Lower leg skin (tissue), 4 donors: ENCODE measurements at regions not wholly inside any gene's neighbourhood (a gene's known extent, or its start where the extent isn't known, plus 50 kb on each side); places are given as distances from the start of the nearest gene placed in this dataset.

Source experiments
- DNase-seq, 2 donors: peaks; one replicate each; pipeline ENCODE4 v3.0.0-alpha.2; 2019; ENCODE audit warnings: low spot score in 2 of 2
- H3K4me3 ChIP-seq: fragments of 200-600 bp; sonication (generic); 2 replicates; pipeline ENCODE4 v1.5.1; 2017; ENCODE audit warnings: mild to moderate bottlenecking, low read depth; ENCODE audit not compliant: poor library complexity, severe bottlenecking
- POLR2A ChIP-seq, 2 donors: fragments of 450-650 bp; IDR thresholded peaks; one replicate each; pipeline ENCODE4 v1.6.1; 2016 to 2017; ENCODE audit warnings: antibody characterized with exemption in 2 of 2, mild to moderate bottlenecking in 1 of 2, moderate library complexity in 1 of 2
- WGBS, 2 donors: methylation state at CpG; one replicate each; pipeline ENCODE4 v1.1.5; 2018; 5-methylcytosine and 5-hydroxymethylcytosine counted together
- intact Hi-C: fragments of 100-400 bp; cut with DNase I; formaldehyde crosslinking; loops from one replicate; pipeline ENCODE4 v1.15.0; 2023; ENCODE audit warnings: low total_unique reads
- TF ChIP-seq, protein P1 (sequence below), 3 donors: fragments of 450-650 bp; IDR thresholded peaks; one replicate each; pipeline ENCODE4 v1.5.1; 2016; ENCODE audit warnings: antibody characterized with exemption in 3 of 3, mild to moderate bottlenecking in 3 of 3, moderate library complexity in 2 of 3

GRCh38 chr6:170160628-170161611 is 130.0 kb downstream of the DLL1 start:
- H3K4me3 ChIP-seq = no peak overlapping the region
- WGBS, 2 donors = 87 to 90% methylated on average over 19 to 27 of the region's 27 CpGs
- no peak for DNase-seq
- intact Hi-C loops = no loop called here
- TF ChIP-seq, protein P1, sequence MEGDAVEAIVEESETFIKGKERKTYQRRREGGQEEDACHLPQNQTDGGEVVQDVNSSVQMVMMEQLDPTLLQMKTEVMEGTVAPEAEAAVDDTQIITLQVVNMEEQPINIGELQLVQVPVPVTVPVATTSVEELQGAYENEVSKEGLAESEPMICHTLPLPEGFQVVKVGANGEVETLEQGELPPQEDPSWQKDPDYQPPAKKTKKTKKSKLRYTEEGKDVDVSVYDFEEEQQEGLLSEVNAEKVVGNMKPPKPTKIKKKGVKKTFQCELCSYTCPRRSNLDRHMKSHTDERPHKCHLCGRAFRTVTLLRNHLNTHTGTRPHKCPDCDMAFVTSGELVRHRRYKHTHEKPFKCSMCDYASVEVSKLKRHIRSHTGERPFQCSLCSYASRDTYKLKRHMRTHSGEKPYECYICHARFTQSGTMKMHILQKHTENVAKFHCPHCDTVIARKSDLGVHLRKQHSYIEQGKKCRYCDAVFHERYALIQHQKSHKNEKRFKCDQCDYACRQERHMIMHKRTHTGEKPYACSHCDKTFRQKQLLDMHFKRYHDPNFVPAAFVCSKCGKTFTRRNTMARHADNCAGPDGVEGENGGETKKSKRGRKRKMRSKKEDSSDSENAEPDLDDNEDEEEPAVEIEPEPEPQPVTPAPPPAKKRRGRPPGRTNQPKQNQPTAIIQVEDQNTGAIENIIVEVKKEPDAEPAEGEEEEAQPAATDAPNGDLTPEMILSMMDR (IDR thresholded peaks at IDR 0.05) = no peak
- no peak for TF ChIP-seq POLR2A (IDR thresholded peaks at IDR 0.05)

DNA sequence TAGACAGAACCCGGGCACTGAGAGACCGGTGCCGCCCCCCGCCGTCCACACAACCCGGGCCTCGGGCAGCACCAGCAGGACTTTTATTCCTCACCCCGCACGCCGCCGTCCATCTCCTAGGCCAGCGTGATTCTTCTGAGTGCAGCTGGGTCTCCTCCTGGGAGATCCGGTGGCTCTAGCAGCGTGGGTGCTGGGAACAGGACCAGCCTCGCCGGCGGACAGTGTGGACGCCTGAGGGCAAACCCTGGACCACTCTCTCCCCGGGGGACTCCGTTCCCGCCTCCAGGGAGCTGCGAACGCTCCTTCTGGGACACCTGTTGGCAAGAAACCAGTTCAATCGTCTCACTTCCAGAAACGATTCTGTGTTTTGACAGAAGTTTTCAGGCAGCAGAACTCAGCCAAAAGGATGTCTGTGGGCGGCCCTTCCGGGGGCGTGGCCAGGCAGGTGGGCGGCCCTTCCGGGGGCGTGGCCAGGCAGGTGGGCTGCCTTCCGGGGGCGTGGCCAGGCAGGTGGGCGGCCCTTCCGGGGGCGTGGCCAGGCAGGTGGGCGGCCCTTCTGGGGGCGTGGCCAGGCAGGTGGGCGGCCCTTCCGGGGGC is 130.7 kb downstream of the DLL1 start:
- intact Hi-C loops = no loop called here
- TF ChIP-seq, protein P1 (IDR thresholded peaks at IDR 0.05) = no peak
- no peak for TF ChIP-seq POLR2A (IDR thresholded peaks at IDR 0.05)
- WGBS, 2 donors = 89 to 91% methylated on average over 27 to 40 of the region's 40 CpGs
- no peak for DNase-seq
- H3K4me3 ChIP-seq = no peak overlapping the region

GRCh38 chr6:170159022-170159965 is 131.6 kb downstream of the DLL1 start:
- intact Hi-C loops = no loop called here
- TF ChIP-seq POLR2A (IDR thresholded peaks at IDR 0.05) = no peak
- TF ChIP-seq, protein P1 (IDR thresholded peaks at IDR 0.05) = no peak
- 83 to 89% methylated on average over 43 to 47 of the region's 53 CpGs for WGBS, 2 donors
- no peak for DNase-seq
- no peak overlapping the region for H3K4me3 ChIP-seq

- 89 to 93% methylated on average over 29 of the region's 29 CpGs for WGBS, 2 donors
- TF ChIP-seq POLR2A (IDR thresholded peaks at IDR 0.05) = no peak
- TF ChIP-seq, protein P1 (IDR thresholded peaks at IDR 0.05) = no peak
- H3K4me3 ChIP-seq = no peak overlapping the region
- intact Hi-C loops = no loop called here
- DNase-seq = no peak
Observed at GRCh38 chr6:170158296-170159021, 132.4 kb downstream of the DLL1 start.
